LNCaP clone FGC (cell line): ENCODE measurements at regions not wholly inside any gene's neighbourhood (a gene's known extent, or its start where the extent isn't known, plus 50 kb on each side); places are given as distances from the start of the nearest gene placed in this dataset.

Source experiments
- DNase-seq: peaks from one replicate; pipeline ENCODE4 v3.0.0-alpha.2; 2011; ENCODE audit warnings: low read depth
- H3K4me3 ChIP-seq: 2 replicates; pipeline ENCODE4 v1.5.1; 2011; ENCODE audit warnings: mild to moderate bottlenecking, low read depth, low read length, control low read depth
- TF ChIP-seq, protein P1 (sequence below): IDR thresholded peaks from 2 replicates; pipeline ENCODE4 v1.5.1; 2012; ENCODE audit warnings: mild to moderate bottlenecking; ENCODE audit not compliant: control insufficient read depth, insufficient read depth; ENCODE audit errors: extremely low read depth

DNA sequence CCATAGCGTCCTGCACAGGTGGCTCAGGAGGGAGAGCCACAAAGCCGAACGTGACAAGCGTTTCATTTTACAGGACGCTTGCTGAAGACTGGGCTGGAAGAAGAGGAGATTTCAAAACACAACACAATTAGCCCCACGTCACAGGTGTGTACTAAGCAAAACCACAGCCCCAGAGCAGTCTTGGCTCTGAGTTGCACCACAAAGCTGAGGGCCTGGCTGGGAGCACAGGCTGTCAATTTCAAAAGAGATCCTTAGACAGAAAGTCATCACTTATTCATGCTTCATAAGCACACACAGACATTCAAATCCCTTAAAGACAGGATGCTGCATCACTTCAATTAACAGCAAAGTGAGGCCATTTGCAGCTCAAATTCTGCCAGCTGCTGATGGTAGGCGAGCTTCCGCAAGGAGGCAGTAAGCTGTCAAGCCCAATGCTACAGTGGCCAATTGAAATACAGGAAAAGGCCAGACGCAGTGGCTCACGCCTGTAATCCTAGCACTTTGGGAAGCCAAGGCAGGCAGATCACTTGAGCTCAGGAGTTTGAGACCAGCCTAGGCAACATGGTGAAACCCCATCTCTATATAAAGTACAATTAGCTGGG is 79.6 kb downstream of the SKA1 start:
- no peak for DNase-seq

GRCh38 chr18:50456285-50456684 is 81.4 kb downstream of the SKA1 start:
- H3K4me3 ChIP-seq: no peak overlapping the region
- TF ChIP-seq, protein P1, sequence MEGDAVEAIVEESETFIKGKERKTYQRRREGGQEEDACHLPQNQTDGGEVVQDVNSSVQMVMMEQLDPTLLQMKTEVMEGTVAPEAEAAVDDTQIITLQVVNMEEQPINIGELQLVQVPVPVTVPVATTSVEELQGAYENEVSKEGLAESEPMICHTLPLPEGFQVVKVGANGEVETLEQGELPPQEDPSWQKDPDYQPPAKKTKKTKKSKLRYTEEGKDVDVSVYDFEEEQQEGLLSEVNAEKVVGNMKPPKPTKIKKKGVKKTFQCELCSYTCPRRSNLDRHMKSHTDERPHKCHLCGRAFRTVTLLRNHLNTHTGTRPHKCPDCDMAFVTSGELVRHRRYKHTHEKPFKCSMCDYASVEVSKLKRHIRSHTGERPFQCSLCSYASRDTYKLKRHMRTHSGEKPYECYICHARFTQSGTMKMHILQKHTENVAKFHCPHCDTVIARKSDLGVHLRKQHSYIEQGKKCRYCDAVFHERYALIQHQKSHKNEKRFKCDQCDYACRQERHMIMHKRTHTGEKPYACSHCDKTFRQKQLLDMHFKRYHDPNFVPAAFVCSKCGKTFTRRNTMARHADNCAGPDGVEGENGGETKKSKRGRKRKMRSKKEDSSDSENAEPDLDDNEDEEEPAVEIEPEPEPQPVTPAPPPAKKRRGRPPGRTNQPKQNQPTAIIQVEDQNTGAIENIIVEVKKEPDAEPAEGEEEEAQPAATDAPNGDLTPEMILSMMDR: no peak
- DNase-seq: no peak

More for the DNA sequence above, 79.6 kb downstream of the SKA1 start:
- TF ChIP-seq, protein P1: no peak
- H3K4me3 ChIP-seq: no peak overlapping the region

DNA sequence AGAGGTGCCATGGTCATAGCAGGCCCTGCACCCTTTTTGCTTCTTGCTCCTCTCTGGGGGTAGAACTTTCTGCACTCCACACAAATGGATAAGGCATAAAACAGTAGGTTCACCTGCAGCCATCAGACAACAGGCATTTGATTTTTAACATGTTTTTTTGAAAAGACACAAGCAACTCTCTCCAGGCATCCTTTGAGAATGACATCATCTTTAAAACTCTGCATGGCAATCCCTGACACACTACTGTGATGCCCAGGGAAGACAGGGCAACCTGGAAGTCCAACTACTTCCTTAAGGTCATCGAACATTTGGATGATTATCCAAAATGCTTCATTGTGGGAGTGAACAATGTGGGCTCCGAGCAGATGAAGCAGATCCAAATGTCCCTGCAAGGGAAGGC is 82.8 kb downstream of the SKA1 start:
- TF ChIP-seq, protein P1: no peak
- DNase-seq: no peak

GRCh38 chr18:50458366-50458765 is 83.5 kb downstream of the SKA1 start:
- DNase-seq: no peak
- H3K4me3 ChIP-seq: no peak overlapping the region
- TF ChIP-seq, protein P1: no peak

More for the DNA sequence above, 82.8 kb downstream of the SKA1 start:
- no peak overlapping the region for H3K4me3 ChIP-seq

- DNase-seq: no peak
- TF ChIP-seq, protein P1: no peak
- no peak overlapping the region for H3K4me3 ChIP-seq
Measured at GRCh38 chr18:50458796-50459195, 84.0 kb downstream of the SKA1 start.

DNA sequence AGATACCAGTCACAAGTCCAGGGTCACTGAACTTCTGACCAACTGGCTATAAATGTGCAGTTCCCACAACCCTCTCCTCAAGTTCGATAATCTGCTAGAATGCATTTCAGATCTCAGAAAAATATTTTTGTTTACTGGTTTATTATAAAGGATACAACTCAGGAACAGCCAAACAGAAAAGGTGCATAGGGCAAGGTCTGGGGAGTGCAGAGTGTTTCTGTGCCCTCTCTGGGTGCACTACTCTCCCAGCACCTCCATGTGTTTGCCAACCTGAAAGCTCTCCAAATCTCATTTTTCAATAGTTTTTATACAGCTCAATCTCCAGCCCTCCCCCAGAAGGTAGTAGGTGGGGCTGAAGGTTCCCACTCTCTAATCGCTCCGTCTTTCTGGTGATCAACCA is 85.2 kb downstream of the SKA1 start:
- TF ChIP-seq, protein P1: no peak
- DNase-seq: no peak
- no peak overlapping the region for H3K4me3 ChIP-seq

DNA sequence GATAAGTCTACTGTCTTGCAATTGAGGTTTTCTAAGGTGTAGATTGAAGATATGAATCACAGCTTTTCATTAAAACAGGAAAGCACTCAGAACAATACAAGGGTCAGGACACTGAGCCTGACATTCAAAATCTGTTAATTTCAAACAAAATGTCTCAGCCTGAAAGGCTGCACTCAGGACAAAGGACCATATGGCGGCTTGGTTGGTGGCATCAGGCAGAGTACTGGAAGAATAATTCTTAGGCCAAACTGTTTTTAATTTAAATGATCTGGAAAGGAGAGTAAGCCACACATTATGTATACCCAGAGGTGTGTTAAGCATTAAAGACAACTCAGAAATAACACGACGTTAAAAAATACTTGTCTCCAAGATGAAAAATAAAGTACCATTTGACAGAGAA is 85.9 kb downstream of the SKA1 start:
- TF ChIP-seq, protein P1: no peak
- no peak for DNase-seq
- H3K4me3 ChIP-seq: no peak overlapping the region
